ENCODE measurements at regions not wholly inside any gene's neighbourhood (a gene's known extent, or its start where the extent isn't known, plus 50 kb on each side); places are given as distances from the start of the nearest gene placed in this dataset.
A peak's percentile ranks its signal among the peaks of the same experiment; 100 is the strongest.

- Histone ChIP-seq H3K36me3 (ENCODE audit: low read depth) (no peaks in the 10 kb centered on the region), H3K27ac (peak overlapping the region; percentile 50), H3K4me1 (ENCODE audit: insufficient read depth) (peaks cover 14% of the 10 kb centered on the region), H3F3A (ENCODE audit: insufficient read depth) (peaks cover 14% of the 10 kb centered on the region; the same call in 1 of the 2 replicates), H4K20me1 (ENCODE audit: insufficient read depth) (no peaks in the 10 kb centered on the region), H3K79me2 (ENCODE audit: insufficient read depth) (0 out of 2 replicates have a peak, but pooled peaks cover 4% of the 10 kb centered on the region), H3K9ac (no peak overlapping the region), H3K27me3 (replicated peaks; ENCODE audit: insufficient read depth) (no peaks in the 10 kb centered on the region), H3K4me3 (peak overlapping the region; percentile 38), H3K9me2 (ENCODE audit: insufficient read depth) (no peaks in the 10 kb centered on the region), H3K9me3 (ENCODE audit: low read depth) (no peaks in the 10 kb centered on the region), H3K4me2 (ENCODE audit: unreplicated experiment) (peak overlapping the region; percentile 57), H2AFZ (peak overlapping the region; percentile 31)
- DNase-seq, result peak; percentile 73
- in situ Hi-C loops (cut with MboI), result no loop called here
- TF ChIP-seq EZH2 (IDR thresholded peaks at IDR 0.05; ENCODE audit: insufficient read depth, poor library complexity, severe bottlenecking), result no peak
- TF ChIP-seq EZH2phosphoT487 (IDR thresholded peaks at IDR 0.05; ENCODE audit: insufficient read depth, low read depth), result no peak
These were observed 1331.6 kb upstream of the SORCS1 start for GRCh38 chr10:108496106-108496505.

- H3K9me3 ChIP-seq (ENCODE audit: low read depth), result no peaks in the 10 kb centered on the region
- TF ChIP-seq EZH2phosphoT487 (IDR thresholded peaks at IDR 0.05; ENCODE audit: insufficient read depth, low read depth) (no peak), EZH2 (IDR thresholded peaks at IDR 0.05; ENCODE audit: insufficient read depth, poor library complexity, severe bottlenecking) (no peak)
- no peak overlapping the region for H3K4me3 ChIP-seq
- 14 to 17% methylated on average over 1 of the region's 1 CpG for WGBS, 2 experiments (ENCODE audit: low coverage in 1 of 2, low lambda C conversion rate in 2 of 2, missing lambda C conversion rate in 2 of 2)
- no peak overlapping the region for H3K27ac ChIP-seq
- H3F3A ChIP-seq (ENCODE audit: insufficient read depth), result peaks cover 6% of the 10 kb centered on the region; the same call in 1 of the 2 replicates
- no peak overlapping the region for H3K4me2 ChIP-seq (ENCODE audit: unreplicated experiment)
- H3K4me1 ChIP-seq (ENCODE audit: insufficient read depth), result peaks cover 6% of the 10 kb centered on the region
- in situ Hi-C loops (cut with MboI), result no loop called here
- H3K27me3 ChIP-seq (replicated peaks; ENCODE audit: insufficient read depth), result no peaks in the 10 kb centered on the region
- DNase-seq, result peak; percentile 13
- no peaks in the 10 kb centered on the region for H3K36me3 ChIP-seq (ENCODE audit: low read depth)
- H3K79me2 ChIP-seq (ENCODE audit: insufficient read depth), result 0 out of 2 replicates have a peak, but pooled peaks cover 4% of the 10 kb centered on the region
- H4K20me1 ChIP-seq (ENCODE audit: insufficient read depth), result no peaks in the 10 kb centered on the region
- H3K9ac ChIP-seq, result no peak overlapping the region
- no peaks in the 10 kb centered on the region; the same call in 1 of the 2 replicates for H3K9me2 ChIP-seq (ENCODE audit: insufficient read depth)
- H2AFZ ChIP-seq, result no peak overlapping the region
These were observed 1326.4 kb upstream of the SORCS1 start for GRCh38 chr10:108490944-108491343.

GRCh38 chr10:108471420-108471819 lies 1306.9 kb upstream of the SORCS1 start:
- H3K4me3 ChIP-seq, result no peak overlapping the region
- no peaks in the 10 kb centered on the region for H3K36me3 ChIP-seq (ENCODE audit: low read depth)
- H3K27me3 ChIP-seq (replicated peaks; ENCODE audit: insufficient read depth), result no peaks in the 10 kb centered on the region
- H3K79me2 ChIP-seq (ENCODE audit: insufficient read depth), result no peaks in the 10 kb centered on the region
- TF ChIP-seq EZH2phosphoT487 (IDR thresholded peaks at IDR 0.05; ENCODE audit: insufficient read depth, low read depth) (no peak), EZH2 (IDR thresholded peaks at IDR 0.05; ENCODE audit: insufficient read depth, poor library complexity, severe bottlenecking) (no peak)
- no peaks in the 10 kb centered on the region for H4K20me1 ChIP-seq (ENCODE audit: insufficient read depth)
- no peak overlapping the region for H3K4me2 ChIP-seq (ENCODE audit: unreplicated experiment)
- no peaks in the 10 kb centered on the region for H3F3A ChIP-seq (ENCODE audit: insufficient read depth)
- WGBS, 2 experiments (ENCODE audit: low coverage in 1 of 2, low lambda C conversion rate in 2 of 2, missing lambda C conversion rate in 2 of 2), result 100% methylated on average over 1 of the region's 1 CpG
- H3K9ac ChIP-seq, result no peak overlapping the region
- no peak overlapping the region for H2AFZ ChIP-seq
- H3K4me1 ChIP-seq (ENCODE audit: insufficient read depth), result peaks cover 1% of the 10 kb centered on the region; the same call in 1 of the 2 replicates
- no peak overlapping the region for H3K27ac ChIP-seq
- DNase-seq, result no peak
- in situ Hi-C loops (cut with MboI), result no loop called here
- H3K9me2 ChIP-seq (ENCODE audit: insufficient read depth), result no peaks in the 10 kb centered on the region
- no peaks in the 10 kb centered on the region for H3K9me3 ChIP-seq (ENCODE audit: low read depth)

GRCh38 chr10:108469940-108470339 lies 1305.4 kb upstream of the SORCS1 start:
- in situ Hi-C loops (cut with MboI), result no loop called here
- no peak overlapping the region for H3K9ac ChIP-seq
- no peak overlapping the region for H3K4me3 ChIP-seq
- H3K36me3 ChIP-seq (ENCODE audit: low read depth), result no peaks in the 10 kb centered on the region
- H3K9me2 ChIP-seq (ENCODE audit: insufficient read depth), result no peaks in the 10 kb centered on the region
- no peaks in the 10 kb centered on the region for H3K79me2 ChIP-seq (ENCODE audit: insufficient read depth)
- no peak overlapping the region for H2AFZ ChIP-seq
- no peak overlapping the region for H3K4me2 ChIP-seq (ENCODE audit: unreplicated experiment)
- no peaks in the 10 kb centered on the region for H4K20me1 ChIP-seq (ENCODE audit: insufficient read depth)
- DNase-seq, result no peak
- no peaks in the 10 kb centered on the region for H3K4me1 ChIP-seq (ENCODE audit: insufficient read depth)
- no peak overlapping the region for H3K27ac ChIP-seq
- H3F3A ChIP-seq (ENCODE audit: insufficient read depth), result no peaks in the 10 kb centered on the region
- no peaks in the 10 kb centered on the region for H3K9me3 ChIP-seq (ENCODE audit: low read depth)
- TF ChIP-seq EZH2 (IDR thresholded peaks at IDR 0.05; ENCODE audit: insufficient read depth, poor library complexity, severe bottlenecking) (no peak), EZH2phosphoT487 (IDR thresholded peaks at IDR 0.05; ENCODE audit: insufficient read depth, low read depth) (no peak)
- H3K27me3 ChIP-seq (replicated peaks; ENCODE audit: insufficient read depth), result no peaks in the 10 kb centered on the region
- WGBS, 2 experiments (ENCODE audit: low coverage in 1 of 2, low lambda C conversion rate in 2 of 2, missing lambda C conversion rate in 2 of 2), result 44 to 49% methylated on average over 3 of the region's 3 CpGs

All from GM23248 (cell line).